Progenitor cell of endocrine pancreas (in vitro differentiated cells): ENCODE measurements at regions not wholly inside any gene's neighbourhood (a gene's known extent, or its start where the extent isn't known, plus 50 kb on each side); places are given as distances from the start of the nearest gene placed in this dataset.

Experiments
- DNase-seq: peaks from one replicate; pipeline ENCODE4 v3.0.0; 2021; ENCODE audit warnings: low spot score; ENCODE audit not compliant: unreplicated experiment
- H3K27ac Mint-ChIP-seq: 2 replicates; pipeline ENCODE4 v1.8.0; 2021; ENCODE audit warnings: mild to moderate bottlenecking, moderate library complexity, mixed read lengths
- H3K27me3 Mint-ChIP-seq: 2 replicates; pipeline ENCODE4 v1.8.0; 2021; ENCODE audit warnings: mixed read lengths
- H3K36me3 Mint-ChIP-seq: 2 replicates; pipeline ENCODE4 v1.8.0; 2022; ENCODE audit warnings: mixed read lengths; ENCODE audit not compliant: insufficient read depth
- H3K4me1 Mint-ChIP-seq: 2 replicates; pipeline ENCODE4 v1.8.0; 2021; ENCODE audit warnings: low read depth, mixed read lengths
- H3K4me3 Mint-ChIP-seq: 2 replicates; pipeline ENCODE4 v1.8.0; 2021; ENCODE audit warnings: low read depth, mild to moderate bottlenecking, moderate library complexity, mixed read lengths
- H3K9me3 Mint-ChIP-seq: 2 replicates; pipeline ENCODE4 v1.8.0; 2021; ENCODE audit warnings: low read depth, mixed read lengths
- TF ChIP-seq, protein P1 (sequence below): fragments of 200-600 bp; sonication (generic); IDR thresholded peaks from one replicate; pipeline ENCODE4 v1.5.0; 2021; ENCODE audit warnings: antibody characterized with exemption, mild to moderate bottlenecking; ENCODE audit not compliant: unreplicated experiment

DNA sequence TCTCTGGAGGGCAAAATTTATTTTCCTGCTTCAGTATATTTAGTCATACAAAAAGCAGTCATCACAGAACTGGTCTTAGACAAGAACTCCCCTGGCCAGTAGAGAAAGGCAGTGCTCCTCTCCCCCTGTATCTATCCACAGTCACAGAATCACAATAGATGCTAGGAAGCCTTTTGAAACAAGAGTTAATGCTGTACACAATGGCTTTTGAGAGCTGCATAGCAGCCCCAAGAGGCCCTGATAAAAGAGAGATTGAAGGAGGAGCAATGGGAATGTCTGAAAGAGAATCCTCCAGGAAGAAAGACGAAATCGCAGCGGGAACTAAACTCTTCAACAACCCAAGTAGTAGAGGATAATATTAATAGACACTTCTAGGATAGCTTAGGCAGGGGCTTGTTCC is 330.2 kb downstream of the RBM43 start:
- H3K4me1 Mint-ChIP-seq = peaks cover 4% of the 10 kb centered on the region
- H3K36me3 Mint-ChIP-seq = no peaks in the 10 kb centered on the region
- H3K4me3 Mint-ChIP-seq = no peak overlapping the region
- no peaks in the 10 kb centered on the region for H3K9me3 Mint-ChIP-seq
- DNase-seq = no peak
- no peaks in the 10 kb centered on the region for H3K27me3 Mint-ChIP-seq
- TF ChIP-seq, protein P1, sequence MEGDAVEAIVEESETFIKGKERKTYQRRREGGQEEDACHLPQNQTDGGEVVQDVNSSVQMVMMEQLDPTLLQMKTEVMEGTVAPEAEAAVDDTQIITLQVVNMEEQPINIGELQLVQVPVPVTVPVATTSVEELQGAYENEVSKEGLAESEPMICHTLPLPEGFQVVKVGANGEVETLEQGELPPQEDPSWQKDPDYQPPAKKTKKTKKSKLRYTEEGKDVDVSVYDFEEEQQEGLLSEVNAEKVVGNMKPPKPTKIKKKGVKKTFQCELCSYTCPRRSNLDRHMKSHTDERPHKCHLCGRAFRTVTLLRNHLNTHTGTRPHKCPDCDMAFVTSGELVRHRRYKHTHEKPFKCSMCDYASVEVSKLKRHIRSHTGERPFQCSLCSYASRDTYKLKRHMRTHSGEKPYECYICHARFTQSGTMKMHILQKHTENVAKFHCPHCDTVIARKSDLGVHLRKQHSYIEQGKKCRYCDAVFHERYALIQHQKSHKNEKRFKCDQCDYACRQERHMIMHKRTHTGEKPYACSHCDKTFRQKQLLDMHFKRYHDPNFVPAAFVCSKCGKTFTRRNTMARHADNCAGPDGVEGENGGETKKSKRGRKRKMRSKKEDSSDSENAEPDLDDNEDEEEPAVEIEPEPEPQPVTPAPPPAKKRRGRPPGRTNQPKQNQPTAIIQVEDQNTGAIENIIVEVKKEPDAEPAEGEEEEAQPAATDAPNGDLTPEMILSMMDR = no peak
- H3K27ac Mint-ChIP-seq = no peak overlapping the region

DNA sequence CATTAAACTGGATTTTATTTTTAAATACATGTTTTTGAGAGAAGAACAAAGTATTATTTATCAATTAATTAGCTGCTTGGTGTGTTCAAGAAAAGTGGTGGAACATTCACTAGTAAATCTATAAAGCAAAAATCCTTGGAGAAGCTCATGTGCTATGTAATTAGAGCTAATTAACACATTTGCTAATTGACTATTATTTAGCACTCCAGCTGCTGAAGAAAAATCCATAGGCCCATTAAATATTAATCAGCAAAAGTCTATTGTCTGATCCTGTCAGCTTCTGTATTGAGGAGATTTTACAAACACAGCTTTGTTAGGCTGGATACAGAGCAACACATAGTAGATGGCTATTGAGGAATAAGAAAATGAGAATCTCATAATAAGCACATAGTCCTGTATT is 336.1 kb downstream of the RBM43 start:
- peaks cover 3% of the 10 kb centered on the region for H3K9me3 Mint-ChIP-seq
- TF ChIP-seq, protein P1 = no peak
- DNase-seq = no peak
- no peak overlapping the region for H3K27ac Mint-ChIP-seq
- H3K27me3 Mint-ChIP-seq = no peaks in the 10 kb centered on the region
- no peak overlapping the region for H3K4me3 Mint-ChIP-seq
- H3K36me3 Mint-ChIP-seq = no peaks in the 10 kb centered on the region
- H3K4me1 Mint-ChIP-seq = no peaks in the 10 kb centered on the region

DNA sequence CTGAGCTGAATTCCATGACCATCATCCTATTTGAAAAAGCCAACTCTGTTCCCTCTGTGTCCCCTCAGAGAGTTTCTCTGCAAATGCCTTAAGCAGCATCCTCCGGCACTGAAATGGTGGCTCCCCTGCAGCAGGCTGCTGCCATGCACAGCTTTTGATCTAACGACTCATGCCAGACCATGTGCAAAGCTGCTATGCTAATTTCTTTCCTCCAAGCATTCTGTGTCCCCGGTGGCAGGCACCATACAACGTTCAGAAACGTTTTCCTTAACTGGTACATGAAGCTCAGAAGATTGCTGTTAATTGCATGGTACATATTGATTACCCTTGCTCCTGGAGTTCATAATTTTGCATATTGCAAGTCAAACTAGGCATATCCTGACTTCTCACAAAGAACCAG is 336.8 kb downstream of the RBM43 start:
- no peak for DNase-seq
- TF ChIP-seq, protein P1 = no peak
- no peak overlapping the region for H3K27ac Mint-ChIP-seq
- peaks cover under 1% of the 10 kb centered on the region for H3K4me1 Mint-ChIP-seq
- H3K4me3 Mint-ChIP-seq = no peak overlapping the region
- no peaks in the 10 kb centered on the region for H3K36me3 Mint-ChIP-seq
- no peaks in the 10 kb centered on the region for H3K27me3 Mint-ChIP-seq
- peaks cover 3% of the 10 kb centered on the region for H3K9me3 Mint-ChIP-seq

DNA sequence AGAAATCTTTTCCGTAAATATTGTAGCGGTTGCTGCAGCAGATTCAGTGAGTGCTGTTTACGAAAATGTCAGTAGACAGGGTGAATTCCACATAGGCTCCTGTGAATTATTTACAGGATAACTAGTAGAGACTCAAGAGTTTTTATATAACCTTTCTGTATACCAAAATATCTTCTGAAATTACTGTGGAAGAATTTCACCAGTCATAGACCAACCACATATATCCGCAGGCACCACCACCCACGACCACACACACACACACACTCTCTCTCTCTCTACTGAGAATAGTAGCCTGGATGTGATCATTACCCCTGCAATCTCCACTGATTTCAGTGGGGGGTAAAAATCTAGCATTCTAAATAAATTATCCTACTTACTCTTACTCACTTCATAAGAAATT is 341.8 kb downstream of the RBM43 start:
- Mint-ChIP-seq H3K4me3 (no peak overlapping the region), H3K27ac (no peak overlapping the region), H3K27me3 (no peaks in the 10 kb centered on the region), H3K4me1 (peaks cover 8% of the 10 kb centered on the region), H3K36me3 (no peaks in the 10 kb centered on the region), H3K9me3 (peaks cover 3% of the 10 kb centered on the region)
- TF ChIP-seq, protein P1 = no peak
- DNase-seq = no peak

DNA sequence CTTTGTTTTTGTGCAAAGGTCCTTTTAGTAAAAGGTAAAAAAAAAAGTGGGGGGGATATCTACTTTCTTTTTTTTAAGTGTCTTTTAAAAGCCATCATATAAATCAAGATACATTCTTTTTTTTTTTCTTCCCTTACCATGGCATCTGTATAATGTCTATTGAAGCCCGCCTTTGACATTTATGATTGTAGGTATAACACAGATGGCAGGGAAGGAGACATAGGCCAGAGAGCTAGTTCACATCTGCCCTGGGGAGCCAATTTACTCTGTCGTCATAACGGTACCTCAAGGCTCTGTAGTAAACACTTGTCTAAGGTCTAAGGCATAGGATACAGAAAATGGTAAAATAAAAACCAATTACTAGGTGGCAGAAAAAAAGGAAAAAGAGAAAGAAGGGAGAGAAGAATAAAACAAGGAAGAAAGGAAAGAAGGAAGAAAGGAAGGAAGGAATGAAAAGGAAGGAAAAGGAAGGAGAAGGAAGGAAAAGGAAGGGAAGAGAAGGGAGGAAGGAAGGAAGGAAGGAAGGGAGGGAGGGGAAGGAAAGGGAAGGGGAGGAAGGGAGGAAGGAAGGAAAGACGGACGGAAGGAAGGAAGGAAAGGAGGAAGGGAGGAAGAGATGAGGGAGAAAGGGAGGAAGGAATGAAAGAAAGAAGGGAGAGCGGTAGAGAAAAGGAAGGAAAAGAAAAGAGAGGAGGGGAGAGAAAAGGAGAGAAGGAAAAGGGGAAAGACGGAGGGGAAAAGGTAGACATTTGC is 343.5 kb downstream of the RBM43 start:
- H3K9me3 Mint-ChIP-seq = peaks cover 3% of the 10 kb centered on the region
- TF ChIP-seq, protein P1 = no peak
- H3K4me3 Mint-ChIP-seq = no peak overlapping the region
- H3K36me3 Mint-ChIP-seq = no peaks in the 10 kb centered on the region
- H3K27ac Mint-ChIP-seq = no peak overlapping the region
- DNase-seq = no peak
- no peaks in the 10 kb centered on the region for H3K27me3 Mint-ChIP-seq
- H3K4me1 Mint-ChIP-seq = peaks cover 8% of the 10 kb centered on the region
